AG09309 (cell line): ENCODE measurements at regions not wholly inside any gene's neighbourhood (a gene's known extent, or its start where the extent isn't known, plus 50 kb on each side); places are given as distances from the start of the nearest gene placed in this dataset.

ENCODE experiments used
- DNase-seq: peaks from one replicate; pipeline ENCODE4 v3.0.0-alpha.2; 2010; ENCODE audit warnings: low read depth
- H3K4me3 ChIP-seq: 2 replicates; pipeline ENCODE4 v1.5.1; 2011; ENCODE audit warnings: mild to moderate bottlenecking, low read depth, low read length, moderate library complexity; ENCODE audit not compliant: control insufficient read depth
- TF ChIP-seq, protein P1 (sequence below): IDR thresholded peaks from 2 replicates; pipeline ENCODE4 v1.5.1; 2011; ENCODE audit warnings: mild to moderate bottlenecking, low read depth, low read length, inconsistent platforms; ENCODE audit not compliant: insufficient read depth, control insufficient read depth; ENCODE audit errors: missing control alignments

DNA sequence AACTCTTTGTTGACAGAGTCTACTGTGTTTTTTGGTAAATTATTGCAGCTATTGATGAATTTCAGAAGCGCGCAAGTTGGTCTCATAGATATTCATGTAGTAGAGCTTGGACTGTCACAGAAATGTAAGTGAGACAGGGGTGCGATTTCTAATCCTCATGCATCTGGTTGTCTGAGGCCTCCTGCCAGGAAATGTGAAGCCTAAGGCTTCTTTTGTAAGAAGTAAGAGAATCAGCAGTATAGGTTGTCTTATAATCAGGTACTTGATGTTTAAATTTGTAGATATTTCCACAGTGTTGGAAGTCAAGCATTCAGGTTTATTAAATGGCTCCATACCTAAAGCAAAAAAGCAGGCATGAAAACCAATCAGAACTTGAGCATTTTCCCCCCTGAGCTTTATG is 332.9 kb upstream of the FMN2 start:
- TF ChIP-seq, protein P1, sequence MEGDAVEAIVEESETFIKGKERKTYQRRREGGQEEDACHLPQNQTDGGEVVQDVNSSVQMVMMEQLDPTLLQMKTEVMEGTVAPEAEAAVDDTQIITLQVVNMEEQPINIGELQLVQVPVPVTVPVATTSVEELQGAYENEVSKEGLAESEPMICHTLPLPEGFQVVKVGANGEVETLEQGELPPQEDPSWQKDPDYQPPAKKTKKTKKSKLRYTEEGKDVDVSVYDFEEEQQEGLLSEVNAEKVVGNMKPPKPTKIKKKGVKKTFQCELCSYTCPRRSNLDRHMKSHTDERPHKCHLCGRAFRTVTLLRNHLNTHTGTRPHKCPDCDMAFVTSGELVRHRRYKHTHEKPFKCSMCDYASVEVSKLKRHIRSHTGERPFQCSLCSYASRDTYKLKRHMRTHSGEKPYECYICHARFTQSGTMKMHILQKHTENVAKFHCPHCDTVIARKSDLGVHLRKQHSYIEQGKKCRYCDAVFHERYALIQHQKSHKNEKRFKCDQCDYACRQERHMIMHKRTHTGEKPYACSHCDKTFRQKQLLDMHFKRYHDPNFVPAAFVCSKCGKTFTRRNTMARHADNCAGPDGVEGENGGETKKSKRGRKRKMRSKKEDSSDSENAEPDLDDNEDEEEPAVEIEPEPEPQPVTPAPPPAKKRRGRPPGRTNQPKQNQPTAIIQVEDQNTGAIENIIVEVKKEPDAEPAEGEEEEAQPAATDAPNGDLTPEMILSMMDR = no peak
- no peak for DNase-seq
- no peak overlapping the region for H3K4me3 ChIP-seq

DNA sequence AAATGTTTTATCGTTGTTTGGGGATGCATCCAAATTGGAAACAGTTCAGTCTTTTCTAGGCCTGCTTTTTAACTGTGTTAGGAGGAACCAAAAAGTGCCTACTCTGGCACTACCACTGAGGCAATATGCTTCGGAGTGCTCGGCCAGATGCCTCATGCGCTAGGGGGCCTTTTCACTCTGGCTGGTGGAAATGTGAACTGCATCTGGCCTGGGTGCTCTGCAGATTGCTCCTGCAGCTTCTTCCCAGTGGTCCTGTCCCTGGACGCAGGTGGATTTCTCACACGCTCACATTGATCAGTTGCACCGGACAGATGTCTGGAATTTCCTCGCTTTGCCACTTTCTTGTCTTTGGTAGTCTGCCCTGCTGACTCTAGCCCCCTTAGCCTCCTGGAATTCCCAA is 330.2 kb upstream of the FMN2 start:
- DNase-seq = no peak
- TF ChIP-seq, protein P1 = no peak
- no peak overlapping the region for H3K4me3 ChIP-seq

DNA sequence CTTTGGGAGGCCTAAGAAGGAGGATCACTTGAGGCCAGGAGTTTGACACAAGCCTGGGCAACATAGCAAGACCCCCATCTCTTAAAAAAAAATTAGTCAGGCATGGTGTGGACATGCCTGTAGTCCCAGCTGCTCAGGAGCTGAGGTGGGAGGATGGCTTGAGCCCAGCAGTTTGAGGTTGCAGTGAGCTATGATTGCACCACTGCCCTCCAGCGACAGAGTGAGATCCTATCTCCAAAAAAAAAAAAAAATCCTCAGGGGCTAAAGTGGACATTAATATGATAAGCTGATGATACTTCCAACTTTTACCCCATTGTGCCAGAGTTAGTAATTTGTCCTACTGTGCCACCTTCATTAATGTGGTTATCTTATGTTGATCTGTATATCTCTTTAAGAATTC is 327.8 kb upstream of the FMN2 start:
- no peak for DNase-seq
- no peak overlapping the region for H3K4me3 ChIP-seq
- TF ChIP-seq, protein P1 = no peak

DNA sequence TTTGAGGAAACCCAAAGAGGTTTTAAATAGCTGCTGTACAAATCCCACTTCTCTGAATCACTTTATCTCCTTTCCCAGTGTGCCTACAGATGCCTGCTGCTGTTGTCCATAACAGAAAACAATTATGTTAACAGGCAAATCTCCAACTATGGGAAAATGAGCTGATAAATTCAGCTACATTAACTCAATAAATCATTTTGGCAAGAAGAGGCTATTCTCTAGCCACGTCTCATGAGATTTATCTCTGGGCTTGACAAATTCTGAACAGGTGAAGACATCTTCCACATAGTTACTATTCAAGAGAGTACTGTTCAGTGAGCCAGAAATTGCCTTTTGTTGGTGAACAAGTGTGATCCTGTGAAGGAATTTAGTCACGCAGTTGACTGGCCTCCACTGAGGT is 327.1 kb upstream of the FMN2 start:
- TF ChIP-seq, protein P1 = no peak
- no peak for DNase-seq
- no peak overlapping the region for H3K4me3 ChIP-seq

DNA sequence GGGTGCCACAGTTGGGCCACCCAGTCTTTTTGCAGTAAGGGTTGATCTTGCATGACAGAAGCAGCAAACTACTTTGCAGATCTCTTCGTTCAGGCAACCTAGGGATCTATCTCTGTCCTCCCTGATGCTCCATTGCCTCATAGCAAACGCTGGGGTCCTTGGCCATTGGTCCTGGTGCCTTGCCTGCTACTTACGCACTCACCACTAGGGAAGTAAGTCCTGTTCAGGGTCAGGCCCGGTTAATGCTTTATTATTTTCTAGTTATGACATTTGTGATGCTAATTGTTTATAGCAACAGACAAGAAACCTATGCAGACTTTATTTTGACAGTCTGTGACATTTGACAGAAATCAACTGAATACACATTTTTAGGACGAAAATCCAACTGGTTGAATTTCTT is 326.5 kb upstream of the FMN2 start:
- TF ChIP-seq, protein P1 = no peak
- DNase-seq = no peak
- H3K4me3 ChIP-seq = no peak overlapping the region

DNA sequence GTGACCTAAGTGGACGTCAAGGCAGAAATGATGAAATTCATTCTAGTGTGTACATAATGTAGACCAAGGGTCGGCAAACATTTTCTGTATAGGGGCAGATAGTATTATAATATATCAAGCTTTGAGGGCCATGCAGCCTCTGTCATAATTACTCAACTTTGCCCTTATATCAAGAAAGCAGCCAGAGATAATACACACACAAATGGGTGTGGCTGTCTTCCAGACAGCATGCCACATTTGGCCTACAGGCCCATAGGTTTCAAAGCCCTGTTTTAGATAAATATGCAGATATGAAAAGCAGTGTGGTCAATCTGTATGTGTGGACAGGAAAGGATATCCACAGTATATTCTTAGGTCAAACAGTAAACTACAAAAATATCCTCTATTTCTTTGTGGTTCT is 320.1 kb upstream of the FMN2 start:
- H3K4me3 ChIP-seq = no peak overlapping the region
- TF ChIP-seq, protein P1 = no peak
- no peak for DNase-seq

DNA sequence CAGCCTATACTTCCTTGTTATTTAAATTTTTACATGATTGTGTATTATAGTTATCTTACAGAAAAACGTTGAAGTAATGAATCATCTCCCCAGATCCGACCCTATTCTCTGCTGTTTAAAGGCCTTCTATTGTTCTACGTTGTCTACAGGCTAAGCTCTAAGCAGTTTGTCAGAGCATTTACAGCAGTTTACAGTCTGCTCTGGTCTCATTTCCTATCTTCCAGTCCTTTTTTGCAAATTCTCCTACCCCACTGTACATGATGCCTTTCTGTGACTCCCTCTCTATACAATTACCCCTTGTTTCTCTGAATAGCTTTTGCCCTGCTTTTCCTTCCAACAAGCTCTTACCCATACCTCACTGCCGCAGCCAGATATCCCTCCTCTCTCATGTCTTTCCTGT is 319.2 kb upstream of the FMN2 start:
- TF ChIP-seq, protein P1 = no peak
- H3K4me3 ChIP-seq = no peak overlapping the region

More for the DNA sequence above, 319.2 kb upstream of the FMN2 start:
- DNase-seq = no peak
